OCI-LY7 (cell line): ENCODE measurements at regions not wholly inside any gene's neighbourhood (a gene's known extent, or its start where the extent isn't known, plus 50 kb on each side); places are given as distances from the start of the nearest gene placed in this dataset.

ENCODE experiments used
- BruUV-seq: library from RNA; stranded (reverse); fragments of 400-500 nt; replicated peaks from 2 replicates; lab custom pipeline; 2021; lab: Mats Ljungman, UMichigan
- CTCF ChIA-PET: fragments of 300-600 bp; sonication (Branson Sonifier 250); formaldehyde crosslinking; loops from one replicate; lab custom pipeline; 2022; ENCODE audit warnings: antibody characterized with exemption; ENCODE audit not compliant: unreplicated experiment; lab: Charles Lee
- POLR2A ChIA-PET: fragments of 300-600 bp; sonication (Branson Sonifier 250); formaldehyde crosslinking; loops from one replicate; lab custom pipeline; 2022; ENCODE audit warnings: antibody characterized with exemption; lab: Charles Lee
- DNase-seq: peaks from one replicate; pipeline ENCODE4 v3.0.0-alpha.2; 2015; ENCODE audit warnings: low spot score
- H2AFZ ChIP-seq: fragments of 200-600 bp; sonication (generic), shearing (Covaris generic); 2 replicates; pipeline ENCODE4 v1.6.1; 2014; ENCODE audit warnings: mild to moderate bottlenecking, antibody characterized with exemption, low read length, moderate library complexity
- H3K27ac ChIP-seq: fragments of 200-600 bp; sonication (generic); 2 replicates; pipeline ENCODE4 v1.5.1; 2014; ENCODE audit warnings: mixed run types, low read depth, mild to moderate bottlenecking, moderate library complexity, low read length, inconsistent platforms; ENCODE audit not compliant: poor library complexity, severe bottlenecking
- H3K36me3 ChIP-seq: fragments of 200-600 bp; sonication (generic); 2 replicates; pipeline ENCODE4 v1.6.1; 2014; ENCODE audit warnings: mild to moderate bottlenecking, antibody characterized with exemption, low read length, moderate library complexity, mixed read lengths; ENCODE audit not compliant: insufficient read depth
- H3K4me1 ChIP-seq: fragments of 200-600 bp; sonication (generic); 2 replicates; pipeline ENCODE4 v1.5.1; 2014; ENCODE audit warnings: mild to moderate bottlenecking, low read length; ENCODE audit not compliant: insufficient read depth, poor library complexity, severe bottlenecking
- H3K4me2 ChIP-seq: fragments of 200-600 bp; sonication (generic); 2 replicates; pipeline ENCODE4 v1.6.1; 2014; ENCODE audit warnings: mild to moderate bottlenecking, low read length
- H3K4me3 ChIP-seq: fragments of 200-600 bp; sonication (generic); 2 replicates; pipeline ENCODE4 v1.5.1; 2014; ENCODE audit warnings: mild to moderate bottlenecking, low read depth, low read length; ENCODE audit not compliant: poor library complexity, severe bottlenecking
- H3K79me2 ChIP-seq: fragments of 200-600 bp; sonication (generic); 2 replicates; pipeline ENCODE4 v1.6.1; 2016; ENCODE audit warnings: low read depth, mild to moderate bottlenecking, low read length, moderate library complexity, mixed read lengths; ENCODE audit not compliant: insufficient read depth
- H3K9me2 ChIP-seq: fragments of 200-600 bp; sonication (generic); 2 replicates; pipeline ENCODE4 v1.6.1; 2016; ENCODE audit warnings: mild to moderate bottlenecking, low read length, mixed read lengths; ENCODE audit not compliant: insufficient read depth
- H3K9me3 ChIP-seq: fragments of 200-600 bp; sonication (generic); 2 replicates; pipeline ENCODE4 v1.6.1; 2014; ENCODE audit warnings: mild to moderate bottlenecking, mixed run types, low read length, mixed read lengths
- H4K20me1 ChIP-seq: fragments of 200-600 bp; sonication (generic); 2 replicates; pipeline ENCODE4 v1.6.1; 2014; ENCODE audit warnings: mild to moderate bottlenecking, antibody characterized with exemption, low read length, moderate library complexity, mixed read lengths; ENCODE audit not compliant: insufficient read depth
- EZH2phosphoT487 ChIP-seq: fragments of 200-600 bp; sonication (generic); IDR thresholded peaks from 2 replicates; pipeline ENCODE4 v1.6.1; 2018; ENCODE audit warnings: low read depth, borderline replicate concordance, mild to moderate bottlenecking, mixed run types, antibody characterized with exemption, low read length, moderate library complexity, mixed read lengths
- intact Hi-C: fragments of 100-400 bp; cut with micrococcal nuclease; formaldehyde crosslinking; loops from one replicate; pipeline ENCODE4 v1.10.0; 2022; ENCODE audit not compliant: unreplicated experiment
- TF ChIP-seq, protein P1 (sequence below): fragments of 200-600 bp; sonication (generic); conservative IDR thresholded peaks from 2 replicates; pipeline ENCODE4 v1.5.1; 2014; ENCODE audit warnings: mild to moderate bottlenecking, antibody characterized with exemption, low read length, moderate library complexity, mixed read lengths

DNA sequence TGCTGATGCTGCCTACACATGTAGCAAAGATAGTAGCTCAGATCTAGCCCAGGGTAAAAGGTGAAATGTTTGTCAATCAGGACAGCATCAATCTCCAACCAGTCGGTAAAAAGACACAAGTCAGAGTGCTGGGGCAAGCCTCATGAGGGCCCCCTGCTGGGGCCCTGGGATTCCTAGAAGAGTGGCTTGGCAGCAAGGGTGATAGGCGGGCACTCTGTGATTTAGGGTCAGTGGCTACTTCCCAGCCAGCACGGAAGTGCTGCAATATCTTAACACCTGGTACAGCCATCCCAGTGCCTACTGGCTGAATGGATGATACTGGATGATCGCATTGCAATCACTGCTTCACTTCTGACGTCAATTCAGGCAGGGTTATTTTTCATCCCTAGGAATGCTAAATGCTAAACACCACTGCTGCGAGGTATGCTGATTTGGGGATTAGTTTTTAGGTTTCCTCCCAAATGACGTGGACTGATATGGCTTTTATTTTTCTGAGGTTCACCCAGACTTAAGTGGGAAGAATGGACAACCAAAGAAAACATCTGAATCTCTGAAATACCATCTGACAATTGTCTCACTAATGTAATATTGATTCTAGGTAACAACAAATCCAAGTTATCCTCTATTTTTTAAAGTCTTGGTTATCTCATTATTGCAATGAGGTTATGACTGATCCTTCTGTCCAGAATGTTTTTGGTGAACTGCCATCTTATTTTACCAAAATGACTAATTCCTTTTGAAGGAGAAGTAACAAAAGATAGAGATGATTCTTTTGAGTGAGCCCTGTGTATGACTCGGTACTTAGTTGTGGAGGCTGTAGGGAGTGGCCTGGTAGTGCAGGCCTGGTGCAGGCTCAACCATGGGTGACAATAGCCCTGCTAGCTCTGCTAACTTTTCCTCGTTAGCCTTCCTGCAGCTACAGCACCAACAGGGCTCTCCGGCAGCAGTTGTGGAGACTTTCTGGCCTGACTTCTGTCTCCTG lies 432.5 kb downstream of the FGF9 start:
- intact Hi-C loops: no loop called here
- Histone ChIP-seq H3K27ac (no peak overlapping the region), H3K4me2 (no peak overlapping the region), H2AFZ (no peak overlapping the region), H3K36me3 (no peaks in the 10 kb centered on the region), H3K4me3 (no peak overlapping the region), H3K9me2 (no peaks in the 10 kb centered on the region), H3K79me2 (no peaks in the 10 kb centered on the region), H4K20me1 (no peaks in the 10 kb centered on the region), H3K9me3 (no peaks in the 10 kb centered on the region), H3K4me1 (no peaks in the 10 kb centered on the region)
- ChIA-PET CTCF (no interaction called here), POLR2A (interaction anchor here (0.6 kb wide), 1 partner anchor 610 kb away, joined by 3 read pairs; no protein-coding TSS in a partner anchor)
- no peak for DNase-seq
- TF ChIP-seq, protein P1, sequence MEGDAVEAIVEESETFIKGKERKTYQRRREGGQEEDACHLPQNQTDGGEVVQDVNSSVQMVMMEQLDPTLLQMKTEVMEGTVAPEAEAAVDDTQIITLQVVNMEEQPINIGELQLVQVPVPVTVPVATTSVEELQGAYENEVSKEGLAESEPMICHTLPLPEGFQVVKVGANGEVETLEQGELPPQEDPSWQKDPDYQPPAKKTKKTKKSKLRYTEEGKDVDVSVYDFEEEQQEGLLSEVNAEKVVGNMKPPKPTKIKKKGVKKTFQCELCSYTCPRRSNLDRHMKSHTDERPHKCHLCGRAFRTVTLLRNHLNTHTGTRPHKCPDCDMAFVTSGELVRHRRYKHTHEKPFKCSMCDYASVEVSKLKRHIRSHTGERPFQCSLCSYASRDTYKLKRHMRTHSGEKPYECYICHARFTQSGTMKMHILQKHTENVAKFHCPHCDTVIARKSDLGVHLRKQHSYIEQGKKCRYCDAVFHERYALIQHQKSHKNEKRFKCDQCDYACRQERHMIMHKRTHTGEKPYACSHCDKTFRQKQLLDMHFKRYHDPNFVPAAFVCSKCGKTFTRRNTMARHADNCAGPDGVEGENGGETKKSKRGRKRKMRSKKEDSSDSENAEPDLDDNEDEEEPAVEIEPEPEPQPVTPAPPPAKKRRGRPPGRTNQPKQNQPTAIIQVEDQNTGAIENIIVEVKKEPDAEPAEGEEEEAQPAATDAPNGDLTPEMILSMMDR: no peak
- TF ChIP-seq EZH2phosphoT487: no peak
- no TSS peak for BruUV-seq

DNA sequence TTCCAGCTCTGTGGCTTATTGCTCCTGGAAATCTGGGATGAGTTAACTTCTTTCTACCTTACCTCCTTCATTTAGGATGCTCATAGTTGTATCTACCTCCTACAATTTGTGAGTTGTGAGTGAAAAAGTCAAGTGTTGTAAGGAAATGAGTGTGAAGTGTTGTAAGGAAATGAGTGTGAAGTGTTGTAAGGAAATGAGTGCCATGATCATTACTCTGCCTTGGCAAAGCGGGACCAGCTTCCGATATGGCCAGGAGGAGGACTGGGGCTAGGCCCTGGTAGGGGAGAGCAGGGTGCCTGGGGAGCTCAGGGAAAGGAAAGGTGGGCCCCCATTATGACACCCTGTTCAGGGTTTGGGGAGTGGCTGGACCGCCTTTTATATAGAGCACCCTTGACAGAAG lies 435.2 kb downstream of the FGF9 start:
- POLR2A ChIA-PET: no interaction called here
- CTCF ChIA-PET: no interaction called here
- intact Hi-C loops: no loop called here

More for the DNA sequence above, 435.2 kb downstream of the FGF9 start:
- Histone ChIP-seq H3K4me1 (no peaks in the 10 kb centered on the region), H3K79me2 (no peaks in the 10 kb centered on the region), H3K4me2 (no peak overlapping the region), H3K4me3 (no peak overlapping the region), H3K27ac (no peak overlapping the region), H2AFZ (no peak overlapping the region), H3K36me3 (no peaks in the 10 kb centered on the region), H4K20me1 (no peaks in the 10 kb centered on the region), H3K9me2 (no peaks in the 10 kb centered on the region), H3K9me3 (no peaks in the 10 kb centered on the region)
- TF ChIP-seq EZH2phosphoT487: no peak
- TF ChIP-seq, protein P1: no peak
- no peak for DNase-seq
- BruUV-seq: no TSS peak
